NOMO-1 (cell line): ENCODE measurements at regions not wholly inside any gene's neighbourhood (a gene's known extent, or its start where the extent isn't known, plus 50 kb on each side); places are given as distances from the start of the nearest gene placed in this dataset.
A peak's percentile ranks its signal among the peaks of the same experiment; 100 is the strongest.

Experiments used
- DNase-seq, 2 experiments: peaks; one replicate each; lab custom pipeline; 2025; ENCODE audit not compliant: unreplicated experiment in 2 of 2; lab: John Stamatoyannopoulos, UW

GRCh38 chr2:236743039-236743920, 173.7 kb downstream of the ACKR3 start:
- DNase-seq = peak; percentile 6 to 44

- no peak for DNase-seq
Observed at GRCh38 chr2:236743921-236744280, 174.3 kb downstream of the ACKR3 start.

DNA sequence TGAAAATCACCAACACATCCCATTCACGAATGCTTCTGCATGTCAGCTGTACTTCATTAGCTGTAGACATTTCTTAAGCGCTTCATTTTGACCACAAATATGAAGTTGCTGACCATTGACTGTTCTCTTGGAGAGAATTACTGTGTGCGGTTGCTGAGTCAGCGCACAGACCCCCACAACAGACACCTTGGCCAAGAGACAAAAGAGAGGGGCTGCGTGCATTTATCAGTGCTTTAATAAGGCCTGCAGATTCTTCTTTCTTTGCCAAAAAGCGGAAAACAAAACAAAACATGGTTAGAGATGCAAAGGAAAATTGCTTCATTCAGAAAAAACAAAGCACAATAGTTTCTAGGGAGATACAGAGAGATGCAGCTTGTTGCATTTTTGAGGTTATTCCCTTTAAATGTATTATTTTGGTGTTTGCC, 174.7 kb downstream of the ACKR3 start:
- DNase-seq = peak; percentile 35 to 36

GRCh38 chr2:236744716-236745115, 175.1 kb downstream of the ACKR3 start:
- DNase-seq = no peak

DNA sequence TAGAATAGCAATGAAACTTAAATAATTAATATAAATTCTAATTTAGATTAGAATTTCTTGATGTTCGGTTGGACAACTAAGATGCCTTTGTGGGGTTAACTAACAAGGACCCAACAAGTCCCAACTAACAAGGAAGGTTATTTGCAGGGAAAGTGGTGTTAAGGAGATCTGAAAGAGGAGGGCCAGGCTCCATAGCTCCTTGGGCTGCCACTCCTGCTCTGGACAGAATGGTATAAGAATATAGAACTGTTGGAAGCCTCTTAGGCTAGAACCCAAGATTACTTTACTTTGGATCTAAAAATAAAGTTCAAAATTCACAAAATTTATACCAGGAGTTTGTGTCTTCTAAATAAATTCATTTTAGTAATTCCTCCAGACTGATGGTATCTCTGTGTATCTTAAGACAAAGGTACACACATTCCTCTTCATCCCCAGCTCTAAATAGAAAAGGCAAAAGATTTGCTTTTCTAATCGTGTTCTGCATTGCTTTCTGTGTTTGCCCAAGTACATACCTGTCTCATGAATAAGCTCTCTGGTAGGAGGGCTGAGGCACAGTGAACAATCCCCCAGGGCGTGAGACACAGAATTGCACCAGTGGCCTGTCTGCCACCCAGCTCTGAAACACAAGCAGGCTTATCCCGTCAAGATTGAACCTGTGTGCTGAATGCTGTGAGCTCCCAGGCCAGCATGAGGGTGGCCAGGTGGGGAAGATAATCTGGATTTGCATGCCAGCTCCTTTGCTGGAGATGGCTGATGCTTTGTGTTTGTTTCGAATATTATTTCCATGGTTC, 176.0 kb downstream of the ACKR3 start:
- no peak for DNase-seq

DNA sequence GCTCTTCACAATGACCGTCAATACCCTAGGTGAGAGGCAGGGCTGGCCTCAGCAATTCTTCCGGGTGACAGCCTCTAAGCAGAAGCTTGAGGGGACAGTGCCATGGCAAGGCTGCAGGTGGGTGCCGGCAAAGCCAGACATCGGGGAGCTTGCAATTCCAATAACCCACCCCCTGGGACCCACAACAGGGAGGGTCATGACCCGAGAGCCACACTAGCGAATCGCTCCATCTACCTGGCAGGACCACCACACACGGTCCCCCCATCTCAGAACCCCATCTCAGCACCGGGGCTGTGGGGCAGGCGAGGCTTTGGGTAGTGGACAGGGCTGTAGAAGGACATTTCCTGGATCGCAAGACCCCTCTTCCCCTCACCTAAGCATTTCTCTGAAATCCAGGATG, 177.2 kb downstream of the ACKR3 start:
- no peak for DNase-seq

- DNase-seq = no peak
Observed at GRCh38 chr2:236747426-236747825, 177.8 kb downstream of the ACKR3 start.

DNA sequence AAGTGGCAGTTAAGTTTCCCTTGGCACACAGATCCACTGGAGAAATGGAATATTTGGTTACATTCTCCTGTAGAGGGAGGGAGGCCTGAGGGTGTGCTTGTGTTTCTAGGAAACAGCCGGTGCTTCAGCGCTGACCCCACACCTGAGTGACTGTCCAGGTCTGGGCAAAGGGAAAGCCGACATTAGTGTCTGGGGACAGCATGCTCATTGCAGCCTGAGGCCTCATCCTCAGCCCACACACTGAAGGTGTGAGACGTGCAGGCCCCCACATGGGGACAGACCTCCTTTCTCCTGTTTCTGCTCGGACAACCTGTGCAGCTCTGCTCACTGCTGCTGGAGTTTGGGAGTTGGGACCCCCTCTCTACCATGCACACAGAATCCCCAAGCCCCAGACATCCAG, 178.3 kb downstream of the ACKR3 start:
- no peak for DNase-seq

DNA sequence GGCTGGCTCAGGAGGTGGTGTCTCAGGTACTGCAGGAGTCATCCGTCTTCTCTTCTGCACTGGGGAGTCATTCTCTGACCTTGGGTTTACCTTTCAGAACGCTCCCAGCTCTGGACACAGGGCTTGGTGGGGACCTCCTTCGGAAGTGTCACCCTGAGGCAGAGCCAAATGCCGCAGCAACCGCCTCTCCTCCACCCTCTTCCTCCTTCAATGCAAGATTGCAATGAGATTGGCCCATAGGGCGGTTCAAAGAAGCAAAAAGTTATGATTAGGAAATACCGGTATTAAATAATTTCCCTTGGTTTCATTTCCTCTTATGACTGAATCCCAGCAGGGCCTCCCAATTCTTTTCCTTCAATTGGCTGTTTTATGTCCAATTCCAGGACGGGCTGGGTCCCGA, 178.8 kb downstream of the ACKR3 start:
- DNase-seq = peak; percentile 93 to 98

DNA sequence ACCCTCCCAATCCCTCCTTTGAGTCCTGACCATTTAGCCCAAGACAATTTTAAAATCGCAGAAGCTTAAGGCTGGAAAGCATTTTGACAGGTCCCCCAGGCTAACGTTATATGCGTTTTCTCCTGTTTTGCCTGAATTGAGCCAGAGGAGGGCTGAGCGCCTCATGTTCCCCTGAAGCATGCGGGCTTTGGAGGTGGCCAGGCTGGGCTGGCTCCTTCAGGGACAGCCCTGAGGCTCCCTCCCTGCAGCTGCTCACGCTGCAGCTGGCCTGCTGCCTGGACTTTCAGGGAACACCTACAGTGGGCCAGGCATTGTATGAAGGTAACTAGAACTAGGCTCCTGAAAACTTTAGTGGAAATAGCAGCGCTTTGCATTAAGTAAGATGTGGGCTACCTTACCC, 179.2 kb downstream of the ACKR3 start:
- DNase-seq = peak; percentile 79 to 81

DNA sequence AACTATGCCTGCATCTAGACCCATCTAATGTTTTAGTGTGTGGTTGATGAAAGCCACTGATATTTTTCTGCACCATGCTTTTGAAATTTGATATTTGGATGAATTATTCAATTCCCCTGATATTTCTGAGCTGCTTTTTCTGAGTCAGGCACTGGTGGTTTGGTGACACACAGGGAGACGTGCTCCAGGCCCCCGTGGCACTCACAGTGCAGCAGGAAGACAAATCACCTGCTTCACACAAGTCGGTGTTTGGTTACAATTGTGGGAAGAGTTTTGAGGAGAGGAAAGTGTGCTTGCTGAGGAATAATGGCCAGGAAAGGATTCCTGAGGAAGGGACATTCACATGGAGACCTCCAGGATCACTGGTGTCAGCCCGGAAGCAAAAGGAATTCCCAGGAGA, 179.7 kb downstream of the ACKR3 start:
- no peak for DNase-seq

- DNase-seq = no peak
Observed at GRCh38 chr2:236752096-236752495, 182.5 kb downstream of the ACKR3 start.

- DNase-seq = peak in 1 of 2 experiments; percentile 24
Observed at GRCh38 chr2:236753606-236754270, 184.1 kb downstream of the ACKR3 start.

- no peak for DNase-seq
Observed at GRCh38 chr2:236754271-236754944, 184.8 kb downstream of the ACKR3 start.

DNA sequence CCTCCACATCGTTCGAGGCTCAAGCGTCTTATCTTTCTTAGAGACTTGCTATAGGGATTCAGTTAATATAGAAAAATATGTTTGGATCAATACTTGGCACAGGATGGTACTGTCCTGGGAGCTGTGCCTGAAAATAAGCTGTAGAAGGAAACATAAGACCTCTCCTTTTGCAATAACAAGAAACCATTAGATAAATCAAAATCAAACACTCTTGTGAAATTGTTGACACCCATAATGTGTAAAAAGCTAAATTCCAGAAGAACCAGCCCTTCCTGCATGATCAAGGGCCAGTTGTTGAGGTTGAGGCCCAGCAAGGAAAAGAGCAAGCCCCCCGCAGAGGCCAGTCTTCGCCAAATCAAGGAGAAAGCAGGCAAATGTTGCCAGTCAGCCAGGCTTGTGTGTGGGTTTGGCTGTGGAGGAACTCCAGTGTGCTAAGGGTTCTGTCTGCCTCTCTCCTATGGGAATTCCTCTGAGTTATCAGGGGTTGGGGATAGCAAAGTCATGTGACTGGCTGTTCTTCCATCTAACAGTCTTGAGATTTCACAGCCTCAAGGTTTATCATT, 185.7 kb downstream of the ACKR3 start:
- DNase-seq = no peak

- DNase-seq = peak in 1 of 2 experiments; percentile 53
Observed at GRCh38 chr2:236758406-236758805, 188.8 kb downstream of the ACKR3 start.

- no peak for DNase-seq
Observed at GRCh38 chr2:236760246-236760645, 190.6 kb downstream of the ACKR3 start.

DNA sequence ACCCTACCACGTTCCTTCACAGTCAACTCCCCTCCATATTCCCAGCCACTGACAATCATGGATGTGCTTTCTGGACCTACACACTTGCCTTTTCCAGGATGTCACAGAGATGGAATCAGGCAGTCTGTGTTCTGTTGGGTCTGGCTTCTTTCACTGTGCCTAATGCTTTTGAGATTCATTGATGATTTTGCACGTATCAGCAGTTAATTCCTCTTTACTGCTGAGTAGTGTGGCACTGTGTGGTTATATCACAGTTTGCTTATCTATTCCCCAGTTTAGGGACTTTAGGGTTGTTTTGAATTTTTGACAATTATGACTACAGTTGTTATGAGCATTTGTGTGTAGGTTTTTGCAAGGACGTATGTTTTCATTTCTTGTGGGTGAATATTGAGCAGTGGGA, 191.7 kb downstream of the ACKR3 start:
- DNase-seq = no peak

DNA sequence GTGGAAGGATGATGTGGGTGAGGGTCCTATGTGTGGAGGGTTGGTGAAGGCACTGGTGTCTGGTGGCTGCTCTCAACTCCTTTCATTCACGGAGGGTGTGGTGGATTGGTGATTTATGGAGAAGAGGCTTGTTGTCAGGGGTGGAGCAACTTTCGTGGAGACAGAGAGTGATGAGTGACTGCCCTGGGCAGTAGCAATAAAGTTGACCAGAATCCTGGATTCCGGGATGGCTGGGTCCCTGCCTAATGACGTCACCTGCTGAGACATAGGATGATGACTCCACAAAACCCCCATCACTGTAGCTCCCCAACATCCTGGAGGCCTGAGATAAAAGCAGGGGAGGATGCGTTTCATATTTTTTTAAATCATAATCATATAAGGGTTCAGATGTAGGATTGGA, 193.0 kb downstream of the ACKR3 start:
- no peak for DNase-seq

DNA sequence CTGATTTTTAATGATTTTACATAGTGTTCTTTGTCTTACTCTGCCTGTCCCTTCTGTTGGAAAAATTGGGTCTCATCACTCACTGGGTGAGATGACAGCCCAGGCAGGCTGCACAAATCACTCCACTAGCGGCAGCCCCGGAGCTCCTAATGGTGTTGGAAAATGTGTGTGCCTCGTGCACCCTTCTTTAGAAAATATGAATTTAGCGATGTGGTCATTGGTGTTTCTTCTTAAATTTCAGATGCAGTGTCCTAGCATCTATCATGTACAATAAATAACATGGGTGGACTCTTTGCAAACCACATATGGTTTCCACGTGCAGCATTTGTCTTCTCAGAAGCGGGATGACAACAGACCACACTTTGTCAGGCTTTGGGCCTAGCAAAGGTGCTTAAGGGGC, 194.2 kb downstream of the ACKR3 start:
- DNase-seq = no peak

DNA sequence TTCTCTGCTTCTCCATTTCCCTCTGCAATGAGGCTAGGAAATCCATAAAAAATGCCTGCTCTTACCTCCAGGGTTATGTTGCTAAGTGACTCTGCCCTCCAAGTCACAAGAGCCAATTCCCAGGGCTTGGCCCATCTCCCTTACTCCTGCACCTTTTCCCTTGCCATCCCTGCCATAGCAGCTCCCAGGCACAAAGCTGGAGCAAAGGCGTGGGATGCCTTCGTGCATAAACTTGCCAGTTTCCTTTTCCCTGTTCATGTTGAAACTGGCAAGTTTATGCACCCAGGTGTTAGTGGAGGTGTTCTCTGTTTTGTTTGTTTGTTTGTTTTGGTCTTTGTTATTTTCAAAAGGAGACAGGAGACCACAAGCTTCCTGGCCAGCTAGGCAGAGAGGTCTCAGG, 195.1 kb downstream of the ACKR3 start:
- no peak for DNase-seq
